Stimulated activated CD4-positive, alpha-beta T cell treated with anti-CD3 and anti-CD28 coated beads, Interleukin-12 subunit alpha, Interleukin-12 subunit beta, amount 100 ng/mL, for 48 hours (primary cell): ENCODE measurements at regions not wholly inside any gene's neighbourhood (a gene's known extent, or its start where the extent isn't known, plus 50 kb on each side); places are given as distances from the start of the nearest gene placed in this dataset.

Experiments
- DNase-seq, 3 donors: peaks; one replicate each; pipeline ENCODE4 v3.0.0-alpha.2; 2020; ENCODE audit warnings: low read depth in 2 of 3, low spot score in 1 of 3

DNA sequence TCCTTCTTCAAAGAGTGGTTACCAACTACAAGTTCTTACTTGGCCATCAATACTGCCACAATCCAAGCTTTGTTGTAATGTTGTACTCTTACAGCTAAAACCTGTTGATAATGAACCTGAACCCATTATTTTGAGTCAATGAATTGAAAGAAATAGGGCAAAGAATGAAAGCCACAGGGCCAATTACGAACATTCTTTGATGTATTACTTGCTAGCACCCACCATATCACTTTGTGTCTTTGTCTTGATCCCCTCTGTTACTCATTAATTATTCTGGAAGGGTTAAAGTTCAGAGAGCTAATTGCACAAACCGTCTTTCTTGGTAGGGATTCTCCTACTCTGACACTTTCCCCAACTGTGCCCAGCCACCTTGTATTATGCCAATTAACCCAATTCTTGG, 53.2 kb upstream of the TFEC start:
- DNase-seq: no peak

- no peak for DNase-seq
Measured at GRCh38 chr7:116086547-116087045, 56.0 kb upstream of the TFEC start.

DNA sequence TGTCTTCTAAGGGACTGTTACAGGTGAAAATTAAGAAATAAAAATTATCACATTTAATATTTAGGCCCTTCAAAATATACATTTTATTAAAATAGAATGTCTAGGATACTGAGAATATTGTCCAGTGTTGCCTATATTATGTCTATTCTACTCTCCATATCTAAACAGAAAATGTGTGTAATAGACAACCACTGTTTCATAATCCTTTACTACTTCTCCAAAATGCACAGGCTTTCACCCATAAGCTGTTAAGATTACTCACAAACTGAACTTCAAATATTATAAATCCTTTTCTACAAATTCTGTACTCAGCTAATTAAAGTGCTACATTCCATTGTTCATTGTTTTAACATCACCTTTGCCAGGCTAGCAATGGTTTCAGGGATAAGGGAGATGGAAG, 56.7 kb upstream of the TFEC start:
- DNase-seq: no peak

GRCh38 chr7:116087984-116088383, 57.4 kb upstream of the TFEC start:
- DNase-seq: no peak

- no peak for DNase-seq
Measured at GRCh38 chr7:116089293-116089692, 58.7 kb upstream of the TFEC start.

DNA sequence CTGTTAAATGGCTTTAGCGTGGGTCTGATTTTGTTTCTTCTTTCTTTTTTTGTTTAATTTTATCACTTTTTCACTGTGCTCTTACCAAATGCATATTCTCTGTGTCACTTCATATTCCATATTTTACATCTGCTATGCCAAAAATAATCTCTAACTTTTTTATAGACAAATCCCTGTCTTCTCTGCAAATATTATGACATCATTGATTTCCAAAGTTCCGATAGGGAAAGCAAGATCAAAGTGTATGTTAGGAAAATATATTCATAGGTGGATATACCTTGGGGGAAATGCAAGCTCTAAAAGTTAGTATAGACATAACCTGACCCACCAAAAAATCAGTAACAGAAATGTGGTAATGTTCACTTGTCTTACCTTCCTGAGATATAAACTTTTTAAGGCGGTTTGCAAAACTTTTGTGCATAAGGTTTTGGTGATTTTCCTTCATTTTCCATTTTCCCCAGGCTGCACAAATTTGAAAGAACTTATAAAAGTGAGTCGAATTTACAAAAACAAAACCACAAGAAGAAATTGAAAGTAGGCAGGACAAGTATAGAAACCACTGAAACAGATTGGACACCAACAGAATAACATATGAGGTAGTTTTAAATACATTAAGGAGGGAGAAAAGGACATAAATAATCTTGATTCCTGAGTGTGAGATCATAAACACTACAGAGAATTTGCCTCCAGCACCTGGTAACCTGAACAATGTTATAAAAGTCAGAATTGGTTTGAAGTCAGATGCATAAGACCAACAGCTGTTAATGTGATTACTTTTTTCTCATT, 63.1 kb upstream of the TFEC start:
- DNase-seq: no peak

GRCh38 chr7:116095396-116095795, 64.8 kb upstream of the TFEC start:
- no peak for DNase-seq

DNA sequence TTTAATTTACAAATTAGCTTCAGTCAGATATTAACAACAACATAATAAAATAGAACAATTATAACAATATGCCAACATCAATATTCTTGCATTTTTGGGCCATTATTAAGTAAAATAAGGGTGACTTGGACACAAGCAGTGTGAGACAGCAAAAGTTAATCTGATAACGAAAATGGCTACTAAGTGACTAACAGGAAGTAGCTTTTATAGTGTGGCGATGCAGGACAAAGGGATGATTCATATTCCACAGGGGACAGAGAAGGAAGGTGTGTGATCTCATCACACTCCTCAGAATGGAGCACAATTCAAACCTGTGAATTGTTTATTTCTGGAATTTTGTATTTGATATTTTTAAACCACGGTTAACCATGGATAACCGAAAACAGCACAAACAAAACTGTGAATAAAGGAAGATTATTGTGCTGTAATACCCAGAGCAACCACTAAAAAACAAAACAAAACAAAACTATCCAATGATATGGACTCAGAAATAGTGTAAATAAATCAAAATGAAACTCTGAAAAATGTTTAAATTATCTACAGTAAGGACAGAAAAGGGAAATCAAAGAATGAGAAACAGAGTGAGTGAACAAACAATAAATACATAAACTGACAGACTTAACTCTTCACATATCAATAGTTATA, 66.9 kb upstream of the TFEC start:
- no peak for DNase-seq

DNA sequence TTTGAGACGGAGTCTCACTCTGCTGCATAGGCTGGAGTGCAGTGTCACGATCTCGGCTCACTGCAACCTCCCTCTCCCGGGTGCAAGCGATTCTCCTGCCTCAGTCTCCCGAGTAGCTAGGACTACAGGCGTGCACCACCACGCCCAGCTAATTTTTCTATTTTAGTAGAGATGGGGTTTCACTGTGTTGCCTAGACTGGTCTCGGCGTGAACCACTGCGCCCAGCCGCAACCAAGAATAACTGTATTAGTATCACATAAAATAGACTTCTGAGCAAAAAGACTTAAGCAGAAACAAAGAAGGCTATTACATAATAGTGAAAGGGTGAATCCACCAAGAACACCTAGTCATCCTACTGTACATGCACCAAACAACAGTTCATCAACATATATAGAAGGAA, 67.6 kb upstream of the TFEC start:
- DNase-seq: no peak

GRCh38 chr7:116100626-116101025, 70.1 kb upstream of the TFEC start:
- no peak for DNase-seq

GRCh38 chr7:116101704-116102103, 71.1 kb upstream of the TFEC start:
- no peak for DNase-seq

DNA sequence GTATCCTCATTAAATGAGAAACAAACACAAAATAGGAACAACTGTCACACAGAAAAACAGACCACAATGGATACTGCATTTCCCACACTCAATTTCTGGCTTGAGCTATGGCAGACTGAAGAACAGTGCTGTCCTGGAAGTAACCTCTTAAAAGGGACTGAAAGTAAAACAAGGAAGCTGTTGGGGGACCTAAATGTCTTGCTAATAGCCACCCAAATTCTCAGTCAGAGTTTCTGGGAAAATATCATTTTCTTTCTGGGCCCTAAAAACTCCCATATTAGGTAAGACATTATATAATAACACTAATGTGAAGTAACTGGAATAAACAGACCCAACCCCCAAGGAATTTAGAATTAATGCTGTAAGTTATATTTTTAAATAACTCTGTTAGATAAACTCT, 80.9 kb upstream of the TFEC start:
- no peak for DNase-seq

GRCh38 chr7:116113310-116113709, 82.7 kb upstream of the TFEC start:
- no peak for DNase-seq

DNA sequence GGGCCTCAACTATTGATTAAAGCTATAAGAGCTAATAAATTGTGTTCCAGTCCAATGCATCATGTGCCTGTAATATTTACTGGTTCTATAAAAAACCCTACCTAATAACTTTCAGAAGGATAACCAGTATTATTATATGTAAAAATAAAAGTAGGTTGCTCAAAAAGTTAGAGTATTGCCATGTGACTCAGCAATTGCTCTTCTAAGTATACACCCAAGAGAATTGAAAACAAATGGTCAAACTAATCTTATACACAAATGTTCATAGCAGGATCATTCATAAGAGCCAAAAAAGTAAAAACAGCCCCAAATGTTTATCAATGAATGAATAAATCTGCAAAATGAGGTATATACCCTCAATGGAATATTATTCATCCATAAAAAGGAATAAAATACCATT, 89.5 kb upstream of the TES start:
- no peak for DNase-seq

GRCh38 chr7:116122972-116123595, 87.3 kb upstream of the TES start:
- no peak for DNase-seq

GRCh38 chr7:116128139-116128538, 82.2 kb upstream of the TES start:
- DNase-seq: no peak

DNA sequence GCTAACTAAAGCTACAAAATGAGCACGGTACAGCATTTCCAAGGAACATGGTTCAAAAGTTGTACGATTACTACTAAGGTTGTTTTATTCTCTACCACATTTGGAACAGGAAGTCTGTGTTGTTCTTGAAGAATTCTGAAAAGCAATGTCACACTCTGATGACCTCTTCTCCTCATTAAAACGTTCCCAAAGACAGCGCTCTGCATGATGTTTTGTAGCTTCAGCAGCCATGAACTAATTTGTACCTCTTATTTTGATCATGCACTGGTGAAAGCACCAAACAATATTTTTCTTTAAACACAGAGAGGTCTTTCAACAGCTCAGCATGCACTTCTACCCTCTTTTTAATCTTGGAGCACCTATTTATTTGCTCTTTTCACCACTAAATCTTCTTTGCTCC, 75.0 kb upstream of the TES start:
- DNase-seq: no peak

DNA sequence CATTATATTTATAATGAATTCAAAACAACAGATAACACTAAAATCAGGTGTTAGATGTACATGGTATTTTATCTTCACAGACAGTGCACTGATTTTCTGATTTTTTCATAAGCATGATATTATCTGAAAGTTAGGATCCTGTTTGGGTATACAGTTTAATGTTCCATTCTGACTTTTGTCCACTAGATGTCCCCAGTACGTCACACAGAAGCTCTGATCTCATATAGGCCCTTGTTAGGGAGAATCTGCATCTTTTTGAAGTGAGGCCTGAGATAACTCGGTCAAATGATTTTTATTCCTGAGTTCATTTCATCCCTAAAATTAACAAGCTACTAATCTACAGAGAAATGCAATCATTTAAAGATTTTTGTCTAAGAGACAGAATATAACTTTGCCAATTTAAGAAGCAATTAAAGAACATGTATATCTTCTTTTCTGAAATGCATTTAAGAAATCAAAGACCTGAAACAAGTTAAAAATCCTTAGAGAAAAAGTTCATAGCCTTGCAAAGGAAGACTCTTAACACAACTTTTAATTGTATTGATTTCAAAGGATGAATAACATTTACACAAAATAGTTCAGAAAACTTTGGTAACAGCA, 72.0 kb upstream of the TES start:
- DNase-seq: peak in 1 of 3 donors; percentile 12

DNA sequence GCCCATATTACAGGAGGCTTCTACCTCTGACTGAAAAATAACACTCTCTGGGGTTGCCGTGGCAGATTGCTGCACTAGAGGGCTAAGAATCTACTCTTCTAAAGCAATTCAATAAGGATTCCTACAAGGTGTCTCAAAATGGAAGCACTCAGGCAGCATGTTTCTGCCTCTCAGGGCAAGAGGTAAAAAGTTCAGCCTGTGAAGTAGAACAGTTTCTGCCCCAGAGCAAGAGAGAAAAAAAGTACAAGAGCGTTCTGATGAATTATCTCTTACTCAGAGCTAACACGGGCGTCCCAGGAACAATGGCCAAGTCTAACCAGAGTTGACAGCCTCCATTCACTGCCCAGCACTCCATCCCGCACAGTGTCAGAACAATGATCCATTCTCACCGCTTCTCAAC, 71.3 kb upstream of the TES start:
- no peak for DNase-seq

DNA sequence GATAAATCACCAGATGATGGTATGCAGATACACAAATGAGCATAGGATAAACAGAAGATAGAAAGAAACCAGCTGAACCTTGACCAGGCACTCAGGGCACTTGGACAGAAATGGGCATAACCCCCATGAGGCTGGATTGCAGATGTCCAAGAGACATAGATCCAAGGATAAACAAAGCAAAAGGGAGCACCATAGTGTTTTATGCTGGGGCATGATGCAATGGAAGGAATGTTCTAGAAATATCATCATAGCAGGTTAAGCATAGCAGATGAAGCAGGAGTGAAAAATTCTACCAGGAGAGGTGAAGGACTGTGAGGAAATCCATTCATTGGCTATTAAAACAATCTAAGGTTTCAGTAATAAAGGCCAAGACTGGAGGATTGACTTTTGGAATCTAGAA, 70.5 kb upstream of the TES start:
- DNase-seq: no peak

DNA sequence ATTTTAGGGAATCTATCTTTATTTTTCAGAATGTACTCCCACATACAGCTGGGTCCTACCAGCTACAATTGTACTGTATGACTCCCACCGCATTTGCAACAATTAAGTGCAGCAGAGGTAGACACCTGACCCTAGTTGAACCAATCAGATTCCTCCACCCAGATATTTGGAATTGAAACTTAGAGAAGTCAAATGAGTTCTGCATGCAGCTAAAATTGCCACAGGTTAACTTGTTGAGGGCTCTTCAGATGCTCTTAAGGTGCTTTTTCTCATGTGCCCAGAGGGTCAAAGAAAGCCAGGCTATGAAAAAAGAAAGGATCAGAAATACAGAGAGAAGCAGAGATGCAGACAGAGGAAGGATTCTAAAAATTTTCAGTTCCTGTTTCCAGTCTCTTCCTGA, 68.0 kb upstream of the TES start:
- no peak for DNase-seq

- DNase-seq: no peak
Measured at GRCh38 chr7:116142850-116143249, 67.5 kb upstream of the TES start.
